ENCODE measurements at regions not wholly inside any gene's neighbourhood (a gene's known extent, or its start where the extent isn't known, plus 50 kb on each side); places are given as distances from the start of the nearest gene placed in this dataset.

DNA sequence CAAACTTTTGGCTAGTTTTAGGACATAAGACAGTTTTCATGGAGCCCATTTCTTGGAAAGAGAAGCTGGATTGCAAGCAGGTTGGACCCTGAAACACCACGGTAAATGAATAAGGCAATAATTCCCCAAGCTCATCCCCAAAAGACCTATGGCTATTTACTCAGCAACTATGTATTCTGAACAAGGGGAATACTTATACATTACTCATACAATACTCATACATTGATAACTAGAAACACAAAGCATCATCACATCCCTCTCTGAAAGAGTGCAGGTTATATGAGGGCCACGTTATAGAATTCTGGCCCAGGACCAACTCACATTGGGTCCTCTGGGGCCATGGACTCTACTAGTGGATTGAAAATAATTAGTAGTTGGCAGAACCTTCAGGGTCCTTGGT is 154.8 kb downstream of the TMX3 start:
- TF ChIP-seq, protein P1, sequence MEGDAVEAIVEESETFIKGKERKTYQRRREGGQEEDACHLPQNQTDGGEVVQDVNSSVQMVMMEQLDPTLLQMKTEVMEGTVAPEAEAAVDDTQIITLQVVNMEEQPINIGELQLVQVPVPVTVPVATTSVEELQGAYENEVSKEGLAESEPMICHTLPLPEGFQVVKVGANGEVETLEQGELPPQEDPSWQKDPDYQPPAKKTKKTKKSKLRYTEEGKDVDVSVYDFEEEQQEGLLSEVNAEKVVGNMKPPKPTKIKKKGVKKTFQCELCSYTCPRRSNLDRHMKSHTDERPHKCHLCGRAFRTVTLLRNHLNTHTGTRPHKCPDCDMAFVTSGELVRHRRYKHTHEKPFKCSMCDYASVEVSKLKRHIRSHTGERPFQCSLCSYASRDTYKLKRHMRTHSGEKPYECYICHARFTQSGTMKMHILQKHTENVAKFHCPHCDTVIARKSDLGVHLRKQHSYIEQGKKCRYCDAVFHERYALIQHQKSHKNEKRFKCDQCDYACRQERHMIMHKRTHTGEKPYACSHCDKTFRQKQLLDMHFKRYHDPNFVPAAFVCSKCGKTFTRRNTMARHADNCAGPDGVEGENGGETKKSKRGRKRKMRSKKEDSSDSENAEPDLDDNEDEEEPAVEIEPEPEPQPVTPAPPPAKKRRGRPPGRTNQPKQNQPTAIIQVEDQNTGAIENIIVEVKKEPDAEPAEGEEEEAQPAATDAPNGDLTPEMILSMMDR (conservative IDR thresholded peaks at IDR 0.05; ENCODE audit: low read length) = no peak
- H3K4me3 ChIP-seq (ENCODE audit: low read length) = no peak overlapping the region
- no peak for DNase-seq (ENCODE audit: low read depth)

DNA sequence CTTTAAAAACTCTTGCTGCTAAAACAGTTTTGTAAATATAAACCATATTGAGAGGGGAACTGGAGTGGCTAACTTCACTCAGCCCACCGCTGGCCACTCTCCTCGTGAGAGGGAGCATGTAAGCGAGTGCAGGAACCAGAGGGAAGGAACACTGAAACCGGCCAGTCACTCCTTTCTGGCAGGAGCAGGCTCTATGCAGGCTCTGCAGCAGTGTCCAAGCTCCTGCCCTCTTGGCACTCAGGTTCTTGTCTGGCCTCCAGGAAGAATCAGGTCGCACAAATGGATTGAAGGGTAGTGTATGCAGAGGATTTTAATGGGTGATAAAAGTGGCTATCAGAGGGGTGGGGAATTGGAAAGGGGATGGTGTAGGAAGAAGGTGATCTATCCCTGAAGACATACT is 157.7 kb downstream of the TMX3 start:
- TF ChIP-seq, protein P1 (conservative IDR thresholded peaks at IDR 0.05; ENCODE audit: low read length) = no peak
- DNase-seq (ENCODE audit: low read depth) = no peak
- H3K4me3 ChIP-seq (ENCODE audit: low read length) = no peak overlapping the region

DNA sequence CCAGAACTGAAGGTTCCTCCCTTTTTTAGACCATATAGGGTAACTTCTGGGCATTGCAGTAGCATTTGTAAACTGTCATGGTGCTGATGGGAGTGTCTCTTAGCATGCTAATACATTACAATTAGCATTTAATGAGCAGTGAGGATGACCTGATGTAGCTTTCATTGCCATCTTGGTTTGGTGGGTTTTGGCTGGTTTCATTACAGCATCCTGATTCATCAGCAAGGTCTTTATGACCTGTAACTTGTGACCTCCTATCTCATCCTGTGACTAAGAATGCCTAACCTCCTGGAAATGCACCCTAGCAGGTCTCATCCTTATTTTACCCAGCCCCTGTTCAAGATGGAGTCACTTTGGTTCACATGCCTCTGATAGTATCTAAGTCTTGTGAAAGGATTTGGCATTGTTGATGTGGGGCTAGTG is 159.0 kb downstream of the TMX3 start:
- TF ChIP-seq, protein P1 (conservative IDR thresholded peaks at IDR 0.05; ENCODE audit: low read length) = no peak
- H3K4me3 ChIP-seq (ENCODE audit: low read length) = no peak overlapping the region
- DNase-seq (ENCODE audit: low read depth) = no peak

DNA sequence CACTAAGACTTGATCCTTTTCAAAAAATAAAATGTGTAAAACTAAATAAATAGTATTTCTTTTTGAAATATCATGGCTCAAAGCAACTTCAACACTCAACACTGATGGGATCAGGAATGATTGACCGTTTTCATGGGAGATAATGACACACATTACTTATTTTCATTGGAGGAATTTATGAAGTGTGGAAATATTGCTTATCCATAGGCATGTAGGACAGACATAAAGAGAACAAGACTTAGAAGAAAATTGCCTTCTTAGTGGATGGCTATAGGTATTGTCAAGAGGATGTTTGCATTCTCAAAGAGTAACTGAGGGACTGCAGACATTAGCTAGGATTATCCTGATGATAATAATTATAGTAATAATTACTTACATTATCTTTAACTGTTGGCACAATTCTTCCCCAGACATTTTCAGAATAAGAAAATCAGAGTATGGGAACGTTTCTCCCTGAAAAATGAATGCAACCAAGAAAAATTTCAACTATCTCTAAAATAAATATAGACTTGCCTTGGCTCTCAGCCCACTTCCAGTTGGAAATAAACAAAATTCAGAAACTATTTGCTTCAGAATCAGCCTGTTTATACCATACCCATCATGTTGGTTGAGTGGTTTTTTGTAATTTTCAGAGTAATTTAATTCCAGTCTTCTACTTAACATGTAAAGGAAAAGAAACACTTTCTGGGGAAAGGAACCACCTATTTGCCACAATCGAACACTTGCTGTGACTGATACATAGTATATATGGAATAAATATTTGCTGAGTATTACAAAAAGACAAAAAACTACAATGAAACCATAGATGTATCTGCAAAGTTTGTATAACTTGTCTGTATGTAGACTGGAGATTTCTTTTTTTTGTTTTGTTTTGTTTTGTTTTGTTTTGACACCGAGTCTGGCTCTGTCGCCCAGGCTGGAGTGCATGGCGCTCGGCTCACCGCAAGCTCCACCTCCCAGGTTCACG is 165.7 kb downstream of the TMX3 start:
- DNase-seq (ENCODE audit: low read depth) = peak; percentile 65
- TF ChIP-seq, protein P1 (conservative IDR thresholded peaks at IDR 0.05; ENCODE audit: low read length) = no peak
- no peak overlapping the region for H3K4me3 ChIP-seq (ENCODE audit: low read length)

DNA sequence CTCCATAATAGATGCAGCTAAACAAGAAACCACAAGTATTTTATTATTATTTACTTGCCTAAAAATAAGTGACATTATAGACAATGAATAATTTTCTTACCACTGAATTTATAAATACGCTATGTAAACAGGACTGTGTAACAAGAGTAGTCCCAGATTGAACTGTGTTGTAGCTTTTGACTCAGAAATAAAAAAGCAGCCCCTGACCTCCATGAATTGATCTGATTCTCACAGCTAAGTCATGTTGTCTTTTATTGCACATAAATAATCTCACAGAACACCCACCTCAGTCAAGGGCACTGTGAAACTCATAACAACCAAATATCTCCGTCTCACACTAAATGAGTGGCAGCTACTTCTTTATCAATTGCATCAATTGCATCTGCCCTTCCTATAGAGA is 171.6 kb downstream of the TMX3 start:
- no peak overlapping the region for H3K4me3 ChIP-seq (ENCODE audit: low read length)
- TF ChIP-seq, protein P1 (conservative IDR thresholded peaks at IDR 0.05; ENCODE audit: low read length) = no peak
- DNase-seq (ENCODE audit: low read depth) = no peak

DNA sequence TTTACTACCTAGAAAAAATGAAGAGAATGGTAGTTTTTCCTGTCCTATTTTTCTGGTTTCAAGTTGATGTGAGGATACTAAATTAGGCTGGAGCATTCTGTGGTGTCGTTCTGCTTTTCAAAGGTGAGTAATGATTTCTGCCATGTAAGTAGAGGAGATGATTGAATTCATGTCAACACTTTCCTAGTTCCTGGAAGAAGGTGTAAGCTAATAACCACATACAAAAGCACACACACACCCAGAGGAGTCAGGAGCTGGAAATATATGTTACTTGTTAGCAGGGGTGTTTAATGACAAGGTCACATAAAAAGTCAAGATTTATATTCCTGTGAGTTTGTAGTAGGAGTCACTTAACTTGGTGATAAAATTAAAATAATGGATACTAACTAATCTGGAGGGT is 172.1 kb downstream of the TMX3 start:
- TF ChIP-seq, protein P1 (conservative IDR thresholded peaks at IDR 0.05; ENCODE audit: low read length) = no peak
- H3K4me3 ChIP-seq (ENCODE audit: low read length) = no peak overlapping the region
- no peak for DNase-seq (ENCODE audit: low read depth)

DNA sequence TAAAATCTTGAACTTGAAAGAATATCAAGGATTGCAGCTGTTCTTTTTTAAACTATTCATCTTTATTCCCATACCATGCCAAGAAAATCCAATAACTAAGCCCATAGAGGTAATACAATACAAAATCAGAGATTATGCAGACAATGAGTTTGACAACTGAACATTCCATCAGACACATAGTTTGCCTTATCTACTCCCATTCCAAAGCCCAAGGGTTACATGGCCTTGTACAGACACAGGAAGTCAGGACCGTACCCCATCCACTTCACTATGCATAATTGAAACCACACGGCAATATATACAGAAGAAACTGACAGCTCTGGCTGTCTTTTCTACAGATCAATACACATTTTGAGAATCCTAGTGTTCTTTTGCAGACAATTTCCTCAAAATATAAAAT is 181.3 kb downstream of the TMX3 start:
- TF ChIP-seq, protein P1 (conservative IDR thresholded peaks at IDR 0.05; ENCODE audit: low read length) = no peak
- no peak for DNase-seq (ENCODE audit: low read depth)
- H3K4me3 ChIP-seq (ENCODE audit: low read length) = no peak overlapping the region
